Fibroblast of mammary gland (primary cell): ENCODE measurements at regions not wholly inside any gene's neighbourhood (a gene's known extent, or its start where the extent isn't known, plus 50 kb on each side); places are given as distances from the start of the nearest gene placed in this dataset.

Experiments
- DNase-seq: peaks from one replicate; pipeline ENCODE4 v3.0.0-alpha.2; 2010; ENCODE audit warnings: low read depth
- H3K4me3 ChIP-seq: 2 replicates; pipeline ENCODE4 v1.5.1; 2011; ENCODE audit warnings: low read depth, mild to moderate bottlenecking, low read length, moderate library complexity; ENCODE audit not compliant: control insufficient read depth
- TF ChIP-seq, protein P1 (sequence below): conservative IDR thresholded peaks from 2 replicates; pipeline ENCODE4 v1.5.1; 2011; ENCODE audit warnings: low read depth, low read length, inconsistent platforms; ENCODE audit not compliant: control insufficient read depth, insufficient read depth

DNA sequence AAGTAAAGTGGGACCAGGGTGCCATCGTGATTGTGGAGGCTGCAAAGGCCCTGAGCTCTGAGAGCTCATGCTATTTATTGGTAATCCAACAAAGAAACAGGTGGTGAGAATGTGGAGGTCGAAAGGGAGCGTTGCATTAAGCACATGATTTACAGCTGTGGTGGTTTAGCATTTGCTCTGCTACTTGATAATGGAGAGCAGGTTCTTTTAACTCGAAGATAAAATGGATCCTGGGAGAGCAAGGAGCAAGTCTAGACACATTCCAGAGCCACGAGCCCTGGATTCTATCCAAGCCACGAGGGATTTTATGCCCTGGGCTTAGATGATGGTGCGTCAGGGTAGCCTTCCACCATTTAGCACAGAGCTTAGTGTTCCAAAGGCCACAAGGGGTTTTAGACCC is 1710.1 kb upstream of the CDH9 start:
- H3K4me3 ChIP-seq = no peak overlapping the region
- TF ChIP-seq, protein P1, sequence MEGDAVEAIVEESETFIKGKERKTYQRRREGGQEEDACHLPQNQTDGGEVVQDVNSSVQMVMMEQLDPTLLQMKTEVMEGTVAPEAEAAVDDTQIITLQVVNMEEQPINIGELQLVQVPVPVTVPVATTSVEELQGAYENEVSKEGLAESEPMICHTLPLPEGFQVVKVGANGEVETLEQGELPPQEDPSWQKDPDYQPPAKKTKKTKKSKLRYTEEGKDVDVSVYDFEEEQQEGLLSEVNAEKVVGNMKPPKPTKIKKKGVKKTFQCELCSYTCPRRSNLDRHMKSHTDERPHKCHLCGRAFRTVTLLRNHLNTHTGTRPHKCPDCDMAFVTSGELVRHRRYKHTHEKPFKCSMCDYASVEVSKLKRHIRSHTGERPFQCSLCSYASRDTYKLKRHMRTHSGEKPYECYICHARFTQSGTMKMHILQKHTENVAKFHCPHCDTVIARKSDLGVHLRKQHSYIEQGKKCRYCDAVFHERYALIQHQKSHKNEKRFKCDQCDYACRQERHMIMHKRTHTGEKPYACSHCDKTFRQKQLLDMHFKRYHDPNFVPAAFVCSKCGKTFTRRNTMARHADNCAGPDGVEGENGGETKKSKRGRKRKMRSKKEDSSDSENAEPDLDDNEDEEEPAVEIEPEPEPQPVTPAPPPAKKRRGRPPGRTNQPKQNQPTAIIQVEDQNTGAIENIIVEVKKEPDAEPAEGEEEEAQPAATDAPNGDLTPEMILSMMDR = no peak
- DNase-seq = no peak

DNA sequence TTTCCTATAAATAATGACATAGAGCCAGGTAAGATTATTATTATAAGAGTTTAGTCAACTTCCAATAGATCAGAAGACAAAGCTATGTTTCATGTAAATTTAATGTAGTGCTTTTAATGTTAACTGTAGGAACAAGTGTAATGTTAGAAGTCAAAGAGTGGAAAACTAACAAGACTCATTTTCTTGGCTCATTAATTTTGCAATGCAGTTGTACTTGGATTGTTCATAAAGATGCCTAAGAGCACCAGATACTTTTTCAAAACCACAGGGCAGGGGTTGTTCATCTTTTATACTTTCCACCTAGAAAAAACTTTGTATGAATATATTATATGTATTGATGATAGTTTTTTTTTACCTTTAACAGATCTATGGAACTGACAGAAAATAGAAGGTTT is 1705.3 kb upstream of the CDH9 start:
- H3K4me3 ChIP-seq = no peak overlapping the region
- TF ChIP-seq, protein P1 = no peak
- no peak for DNase-seq

DNA sequence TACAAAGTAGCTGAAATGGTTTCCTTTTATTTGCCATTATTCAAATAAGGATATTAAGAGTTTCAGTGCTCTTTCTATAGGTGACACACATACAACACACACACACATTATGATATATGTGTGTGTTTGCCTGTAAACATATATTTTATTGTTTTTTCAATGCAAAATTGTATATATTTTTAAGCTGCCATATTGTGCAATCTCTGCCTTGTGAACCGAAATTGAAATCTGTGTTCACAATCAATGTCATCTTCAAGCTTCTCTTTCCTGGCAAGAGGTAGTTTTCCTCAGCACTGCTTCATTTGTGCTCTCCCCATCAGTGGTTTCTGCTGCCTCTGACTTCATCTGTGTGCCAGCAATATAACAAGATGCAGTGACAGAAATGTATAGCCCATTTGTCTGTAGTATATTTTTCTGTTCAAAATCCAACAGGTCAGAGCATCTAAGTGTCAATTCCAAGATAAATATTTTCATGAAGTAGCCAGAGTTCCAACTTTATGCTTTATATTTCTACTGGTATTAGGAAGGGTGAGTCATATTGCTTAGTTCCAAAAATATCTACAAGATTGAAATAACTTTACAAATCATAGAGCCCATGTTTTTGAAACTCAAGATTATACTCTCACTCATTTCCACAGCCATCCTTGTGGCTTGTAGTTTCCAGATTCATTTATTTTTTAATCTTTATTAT is 1704.8 kb upstream of the CDH9 start:
- TF ChIP-seq, protein P1 = no peak
- no peak overlapping the region for H3K4me3 ChIP-seq
- no peak for DNase-seq

DNA sequence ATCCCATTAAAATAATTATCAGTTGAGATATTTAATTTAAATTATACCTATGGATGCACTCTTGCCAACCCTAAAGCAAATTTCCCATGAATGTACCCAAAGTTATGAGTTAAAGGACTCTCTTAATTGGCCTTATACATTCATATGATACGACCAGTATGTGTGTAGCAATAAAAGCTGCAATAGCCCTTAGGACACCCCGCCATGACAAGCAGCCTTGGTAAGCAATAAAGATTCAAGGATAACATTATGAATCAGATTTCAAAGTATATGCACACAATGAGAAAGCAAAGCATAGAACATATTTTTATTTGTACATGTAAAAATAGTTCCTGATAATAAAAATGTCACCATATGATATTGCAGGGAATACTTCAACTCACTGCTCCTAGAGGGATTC is 1699.3 kb upstream of the CDH9 start:
- DNase-seq = no peak
- H3K4me3 ChIP-seq = no peak overlapping the region
- TF ChIP-seq, protein P1 = no peak

DNA sequence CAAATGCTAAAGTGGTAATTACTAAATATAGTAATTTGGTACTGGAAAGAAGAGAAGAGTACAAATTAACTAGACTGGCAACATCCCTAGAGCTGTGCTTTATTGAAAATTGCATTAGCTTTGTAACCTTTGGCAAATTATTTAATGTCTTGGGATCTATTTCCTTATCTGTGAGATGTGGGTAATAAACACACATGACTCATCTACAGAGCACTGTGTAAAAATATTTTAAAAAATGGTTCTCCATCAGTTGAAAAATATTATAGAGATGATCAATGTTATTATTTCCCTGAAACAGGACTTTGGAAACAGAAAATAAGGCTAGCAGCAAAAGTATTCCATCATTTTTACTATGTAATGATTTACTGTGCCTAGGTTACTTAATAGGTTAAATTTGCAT is 1698.8 kb upstream of the CDH9 start:
- no peak overlapping the region for H3K4me3 ChIP-seq
- TF ChIP-seq, protein P1 = no peak
- no peak for DNase-seq

DNA sequence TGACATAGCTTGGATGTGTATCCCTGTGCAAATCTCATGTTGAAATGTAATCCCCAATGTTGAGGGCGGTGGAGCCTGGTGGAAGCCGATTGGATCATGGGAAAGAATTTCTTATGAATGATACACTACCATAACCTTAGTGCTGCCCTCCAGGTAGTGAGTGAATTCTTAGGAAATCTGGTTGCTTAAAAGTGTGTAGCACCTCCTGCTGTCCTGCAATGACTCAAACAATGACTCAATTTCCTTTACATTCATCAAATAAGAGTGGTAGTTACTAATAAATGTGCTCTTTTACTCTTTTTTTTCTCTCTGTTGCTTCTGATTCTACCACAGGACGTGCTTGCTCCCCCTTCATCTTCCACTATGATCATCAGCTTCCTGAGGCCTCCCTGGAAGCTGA is 1696.0 kb upstream of the CDH9 start:
- no peak overlapping the region for H3K4me3 ChIP-seq
- no peak for DNase-seq
- TF ChIP-seq, protein P1 = no peak

DNA sequence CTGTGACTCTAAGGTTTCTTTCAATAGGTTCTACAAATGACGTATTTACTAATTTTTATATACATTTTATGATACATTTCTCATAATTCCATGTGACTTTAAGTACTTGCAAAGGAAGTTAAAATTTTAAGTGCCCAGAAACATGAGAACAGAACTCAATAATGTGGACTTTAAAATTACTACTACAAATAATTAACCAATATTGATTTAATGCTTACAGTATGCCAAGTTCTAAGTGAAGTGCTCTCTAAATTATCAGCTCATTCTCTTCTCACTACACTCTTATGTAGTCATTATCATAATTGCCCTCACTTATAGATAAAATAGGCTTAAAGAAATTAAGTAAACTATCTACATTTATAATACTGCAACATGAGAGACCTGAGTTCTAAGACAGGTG is 1690.7 kb upstream of the CDH9 start:
- TF ChIP-seq, protein P1 = no peak
- H3K4me3 ChIP-seq = no peak overlapping the region

More for the DNA sequence above, 1690.7 kb upstream of the CDH9 start:
- DNase-seq = no peak
